ENCODE measurements at regions not wholly inside any gene's neighbourhood (a gene's known extent, or its start where the extent isn't known, plus 50 kb on each side); places are given as distances from the start of the nearest gene placed in this dataset.

DNA sequence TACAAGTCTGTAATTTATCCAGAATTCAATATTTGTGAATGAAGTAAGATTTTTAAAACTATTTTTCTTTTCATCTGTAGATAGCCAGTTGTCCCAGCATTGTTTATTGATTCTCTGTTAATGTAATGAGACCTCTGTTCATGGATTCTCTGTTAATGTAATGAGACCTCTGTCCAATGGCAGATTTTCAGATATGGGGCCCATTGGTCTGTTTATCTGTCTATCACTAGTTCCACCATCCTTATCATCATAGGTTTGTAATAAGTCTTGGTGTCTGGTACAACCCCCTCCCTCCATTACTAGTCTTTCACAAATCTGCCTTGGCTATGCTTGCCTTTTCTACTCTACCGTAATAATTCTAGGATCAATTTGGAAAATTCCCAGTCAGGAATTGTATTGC lies 276.6 kb downstream of the ARHGAP12 start:
- no peaks in the 10 kb centered on the region for H3K36me3 Mint-ChIP-seq (ENCODE audit: low read depth)
- ATAC-seq = no peak
- no peaks in the 10 kb centered on the region for H3K36me3 ChIP-seq (ENCODE audit: insufficient read depth)
- H3K79me2 ChIP-seq (replicated peaks; ENCODE audit: insufficient read depth) = no peaks in the 10 kb centered on the region
- TF ChIP-seq NANOG (IDR thresholded peaks at IDR 0.05; ENCODE audit: borderline replicate concordance) = no peak
- TF ChIP-seq, protein P1, sequence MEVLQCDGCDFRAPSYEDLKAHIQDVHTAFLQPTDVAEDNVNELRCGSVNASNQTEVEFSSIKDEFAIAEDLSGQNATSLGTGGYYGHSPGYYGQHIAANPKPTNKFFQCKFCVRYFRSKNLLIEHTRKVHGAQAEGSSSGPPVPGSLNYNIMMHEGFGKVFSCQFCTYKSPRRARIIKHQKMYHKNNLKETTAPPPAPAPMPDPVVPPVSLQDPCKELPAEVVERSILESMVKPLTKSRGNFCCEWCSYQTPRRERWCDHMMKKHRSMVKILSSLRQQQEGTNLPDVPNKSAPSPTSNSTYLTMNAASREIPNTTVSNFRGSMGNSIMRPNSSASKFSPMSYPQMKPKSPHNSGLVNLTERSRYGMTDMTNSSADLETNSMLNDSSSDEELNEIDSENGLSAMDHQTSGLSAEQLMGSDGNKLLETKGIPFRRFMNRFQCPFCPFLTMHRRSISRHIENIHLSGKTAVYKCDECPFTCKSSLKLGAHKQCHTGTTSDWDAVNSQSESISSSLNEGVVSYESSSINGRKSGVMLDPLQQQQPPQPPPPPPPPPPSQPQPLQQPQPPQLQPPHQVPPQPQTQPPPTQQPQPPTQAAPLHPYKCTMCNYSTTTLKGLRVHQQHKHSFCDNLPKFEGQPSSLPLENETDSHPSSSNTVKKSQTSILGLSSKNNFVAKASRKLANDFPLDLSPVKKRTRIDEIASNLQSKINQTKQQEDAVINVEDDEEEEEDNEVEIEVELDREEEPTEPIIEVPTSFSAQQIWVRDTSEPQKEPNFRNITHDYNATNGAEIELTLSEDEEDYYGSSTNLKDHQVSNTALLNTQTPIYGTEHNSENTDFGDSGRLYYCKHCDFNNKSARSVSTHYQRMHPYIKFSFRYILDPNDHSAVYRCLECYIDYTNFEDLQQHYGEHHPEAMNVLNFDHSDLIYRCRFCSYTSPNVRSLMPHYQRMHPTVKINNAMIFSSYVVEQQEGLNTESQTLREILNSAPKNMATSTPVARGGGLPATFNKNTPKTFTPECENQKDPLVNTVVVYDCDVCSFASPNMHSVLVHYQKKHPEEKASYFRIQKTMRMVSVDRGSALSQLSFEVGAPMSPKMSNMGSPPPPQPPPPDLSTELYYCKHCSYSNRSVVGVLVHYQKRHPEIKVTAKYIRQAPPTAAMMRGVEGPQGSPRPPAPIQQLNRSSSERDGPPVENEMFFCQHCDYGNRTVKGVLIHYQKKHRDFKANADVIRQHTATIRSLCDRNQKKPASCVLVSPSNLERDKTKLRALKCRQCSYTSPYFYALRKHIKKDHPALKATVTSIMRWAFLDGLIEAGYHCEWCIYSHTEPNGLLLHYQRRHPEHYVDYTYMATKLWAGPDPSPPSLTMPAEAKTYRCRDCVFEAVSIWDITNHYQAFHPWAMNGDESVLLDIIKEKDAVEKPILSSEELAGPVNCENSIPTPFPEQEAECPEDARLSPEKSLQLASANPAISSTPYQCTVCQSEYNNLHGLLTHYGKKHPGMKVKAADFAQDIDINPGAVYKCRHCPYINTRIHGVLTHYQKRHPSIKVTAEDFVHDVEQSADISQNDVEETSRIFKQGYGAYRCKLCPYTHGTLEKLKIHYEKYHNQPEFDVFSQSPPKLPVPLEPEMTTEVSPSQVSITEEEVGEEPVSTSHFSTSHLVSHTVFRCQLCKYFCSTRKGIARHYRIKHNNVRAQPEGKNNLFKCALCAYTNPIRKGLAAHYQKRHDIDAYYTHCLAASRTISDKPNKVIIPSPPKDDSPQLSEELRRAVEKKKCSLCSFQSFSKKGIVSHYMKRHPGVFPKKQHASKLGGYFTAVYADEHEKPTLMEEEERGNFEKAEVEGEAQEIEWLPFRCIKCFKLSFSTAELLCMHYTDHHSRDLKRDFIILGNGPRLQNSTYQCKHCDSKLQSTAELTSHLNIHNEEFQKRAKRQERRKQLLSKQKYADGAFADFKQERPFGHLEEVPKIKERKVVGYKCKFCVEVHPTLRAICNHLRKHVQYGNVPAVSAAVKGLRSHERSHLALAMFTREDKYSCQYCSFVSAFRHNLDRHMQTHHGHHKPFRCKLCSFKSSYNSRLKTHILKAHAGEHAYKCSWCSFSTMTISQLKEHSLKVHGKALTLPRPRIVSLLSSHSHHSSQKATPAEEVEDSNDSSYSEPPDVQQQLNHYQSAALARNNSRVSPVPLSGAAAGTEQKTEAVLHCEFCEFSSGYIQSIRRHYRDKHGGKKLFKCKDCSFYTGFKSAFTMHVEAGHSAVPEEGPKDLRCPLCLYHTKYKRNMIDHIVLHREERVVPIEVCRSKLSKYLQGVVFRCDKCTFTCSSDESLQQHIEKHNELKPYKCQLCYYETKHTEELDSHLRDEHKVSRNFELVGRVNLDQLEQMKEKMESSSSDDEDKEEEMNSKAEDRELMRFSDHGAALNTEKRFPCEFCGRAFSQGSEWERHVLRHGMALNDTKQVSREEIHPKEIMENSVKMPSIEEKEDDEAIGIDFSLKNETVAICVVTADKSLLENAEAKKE (CRISPR knock-in tag; IDR thresholded peaks at IDR 0.05) = no peak
- no peak for TF ChIP-seq CTCF (conservative IDR thresholded peaks at IDR 0.05; ENCODE audit: low read depth in 2 of 2)
- TF ChIP-seq STAT1 (IDR thresholded peaks at IDR 0.05; ENCODE audit: unreplicated experiment) = no peak
- TF ChIP-seq EZH2phosphoT487 (IDR thresholded peaks at IDR 0.05; ENCODE audit: unreplicated experiment) = no peak
- no peak for TF ChIP-seq ZNF114 (CRISPR knock-in tag; IDR thresholded peaks at IDR 0.05)
- TF ChIP-seq, protein P2, sequence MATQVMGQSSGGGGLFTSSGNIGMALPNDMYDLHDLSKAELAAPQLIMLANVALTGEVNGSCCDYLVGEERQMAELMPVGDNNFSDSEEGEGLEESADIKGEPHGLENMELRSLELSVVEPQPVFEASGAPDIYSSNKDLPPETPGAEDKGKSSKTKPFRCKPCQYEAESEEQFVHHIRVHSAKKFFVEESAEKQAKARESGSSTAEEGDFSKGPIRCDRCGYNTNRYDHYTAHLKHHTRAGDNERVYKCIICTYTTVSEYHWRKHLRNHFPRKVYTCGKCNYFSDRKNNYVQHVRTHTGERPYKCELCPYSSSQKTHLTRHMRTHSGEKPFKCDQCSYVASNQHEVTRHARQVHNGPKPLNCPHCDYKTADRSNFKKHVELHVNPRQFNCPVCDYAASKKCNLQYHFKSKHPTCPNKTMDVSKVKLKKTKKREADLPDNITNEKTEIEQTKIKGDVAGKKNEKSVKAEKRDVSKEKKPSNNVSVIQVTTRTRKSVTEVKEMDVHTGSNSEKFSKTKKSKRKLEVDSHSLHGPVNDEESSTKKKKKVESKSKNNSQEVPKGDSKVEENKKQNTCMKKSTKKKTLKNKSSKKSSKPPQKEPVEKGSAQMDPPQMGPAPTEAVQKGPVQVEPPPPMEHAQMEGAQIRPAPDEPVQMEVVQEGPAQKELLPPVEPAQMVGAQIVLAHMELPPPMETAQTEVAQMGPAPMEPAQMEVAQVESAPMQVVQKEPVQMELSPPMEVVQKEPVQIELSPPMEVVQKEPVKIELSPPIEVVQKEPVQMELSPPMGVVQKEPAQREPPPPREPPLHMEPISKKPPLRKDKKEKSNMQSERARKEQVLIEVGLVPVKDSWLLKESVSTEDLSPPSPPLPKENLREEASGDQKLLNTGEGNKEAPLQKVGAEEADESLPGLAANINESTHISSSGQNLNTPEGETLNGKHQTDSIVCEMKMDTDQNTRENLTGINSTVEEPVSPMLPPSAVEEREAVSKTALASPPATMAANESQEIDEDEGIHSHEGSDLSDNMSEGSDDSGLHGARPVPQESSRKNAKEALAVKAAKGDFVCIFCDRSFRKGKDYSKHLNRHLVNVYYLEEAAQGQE (IDR thresholded peaks at IDR 0.05; ENCODE audit: unreplicated experiment) = no peak
- TF ChIP-seq EZH2 (IDR thresholded peaks at IDR 0.05; ENCODE audit: low read depth, unreplicated experiment) = no peak
- TF ChIP-seq CREB1 (CRISPR knock-in tag; IDR thresholded peaks at IDR 0.05; ENCODE audit: low read depth) = no peak
- TF ChIP-seq ZNF331 (CRISPR knock-in tag; IDR thresholded peaks at IDR 0.05; ENCODE audit: low read depth) = no peak
- no peak for TF ChIP-seq JUNB (IDR thresholded peaks at IDR 0.05; ENCODE audit: unreplicated experiment)
- TF ChIP-seq POLR2AphosphoS5 (IDR thresholded peaks at IDR 0.05; ENCODE audit: low read depth) = no peak
- no peak for TF ChIP-seq ETS1 (IDR thresholded peaks at IDR 0.05)
- H4K20me1 ChIP-seq (replicated peaks; ENCODE audit: insufficient read depth) = no peaks in the 10 kb centered on the region
- no peak overlapping the region for H3K27ac Mint-ChIP-seq
- no peaks in the 10 kb centered on the region for H3F3A ChIP-seq (replicated peaks; ENCODE audit: low read depth)
- no peak overlapping the region for H3K4me3 Mint-ChIP-seq
- H2AFZ ChIP-seq = no peak overlapping the region
- no peak overlapping the region for H3K4me3 ChIP-seq
- H3K9me3 Mint-ChIP-seq = 0 out of 3 replicates have a peak, but pooled peaks cover 3% of the 10 kb centered on the region
- H3K27me3 ChIP-seq (ENCODE audit: insufficient read depth) = no peaks in the 10 kb centered on the region
- H3K27me3 Mint-ChIP-seq (ENCODE audit: insufficient read depth, low read depth, poor library complexity) = peaks cover 2% of the 10 kb centered on the region
- H3K9me2 ChIP-seq (ENCODE audit: insufficient read depth) = peaks cover 4% of the 10 kb centered on the region
- peaks cover 3% of the 10 kb centered on the region; the same call in 1 of the 2 replicates for H3K4me1 ChIP-seq (ENCODE audit: insufficient read depth)
- H3K27ac ChIP-seq (ENCODE audit: low read depth) = no peak overlapping the region
- H3K4me1 Mint-ChIP-seq = peaks cover 6% of the 10 kb centered on the region; the same call in 2 of the 3 replicates
- H3K4me2 ChIP-seq = no peak overlapping the region
- DNase-seq (ENCODE audit: low spot score) = no peak

Measured in GM23338 (cell line).